ENCODE measurements at regions not wholly inside any gene's neighbourhood (a gene's known extent, or its start where the extent isn't known, plus 50 kb on each side); places are given as distances from the start of the nearest gene placed in this dataset.

GRCh38 chr11:34793666-34794065 lies 122.5 kb downstream of the APIP start:
- TF ChIP-seq CTCF (IDR thresholded peaks at IDR 0.05; ENCODE audit: control extremely low read depth in 1 of 3, insufficient read depth in 1 of 3, low read depth in 1 of 3, low read length in 3 of 3): no peak
- TF ChIP-seq NRF1 (IDR thresholded peaks at IDR 0.05; ENCODE audit: low read depth, low read length): no peak
- no peak for TF ChIP-seq MAX (IDR thresholded peaks at IDR 0.05)
- no peak for TF ChIP-seq KDM1A (IDR thresholded peaks at IDR 0.05; ENCODE audit: borderline replicate concordance, low read length)
- no peak for TF ChIP-seq POLR2A (IDR thresholded peaks at IDR 0.05; ENCODE audit: control extremely low read depth in 1 of 2, low read depth in 2 of 2, low read length in 2 of 2)
- no peak for TF ChIP-seq MAFK (IDR thresholded peaks at IDR 0.05; ENCODE audit: low read depth, low read length)
- TF ChIP-seq EZH2 (IDR thresholded peaks at IDR 0.05; ENCODE audit: low read depth, low read length, severe bottlenecking): no peak
- no peak for TF ChIP-seq KDM5A (IDR thresholded peaks at IDR 0.05; ENCODE audit: low read length)
- no peak for TF ChIP-seq TAF1 (IDR thresholded peaks at IDR 0.05; ENCODE audit: low read depth, low read length)

Measured in H1 (cell line).